B cell (primary cell): ENCODE measurements at regions not wholly inside any gene's neighbourhood (a gene's known extent, or its start where the extent isn't known, plus 50 kb on each side); places are given as distances from the start of the nearest gene placed in this dataset.

ENCODE experiments used
- ATAC-seq: fragments of 200-7000 bp; cut with Tn5 transposase; one replicate; pipeline ENCODE4 v1.10.0; 2021; ENCODE audit warnings: low read depth, mild to moderate bottlenecking, moderate number of reproducible peaks, moderate library complexity
- CTCF ChIA-PET: fragments of 350-600 bp; sonication (Branson Sonifier 250); formaldehyde crosslinking; loops from one replicate; lab custom pipeline; 2021; ENCODE audit warnings: antibody characterized with exemption, inconsistent platforms; lab: Charles Lee
- POLR2A ChIA-PET: fragments of 350-600 bp; sonication (Branson Sonifier 250); formaldehyde crosslinking; loops from one replicate; lab custom pipeline; 2021; ENCODE audit warnings: antibody characterized with exemption; lab: Charles Lee
- DNase-seq: peaks from one replicate; pipeline ENCODE4 v3.0.0; 2013
- H2AFZ ChIP-seq: 2 replicates; pipeline ENCODE4 v1.6.1; 2012; ENCODE audit warnings: mild to moderate bottlenecking, low read depth, low read length; ENCODE audit not compliant: insufficient read depth, poor library complexity, severe bottlenecking
- H3K27ac ChIP-seq, 2 donors: 1 replicate in 1 of 2; 2 replicates in 1 of 2; pipeline ENCODE4 v1.5.1; 2012 to 2013; ENCODE audit warnings: low read length in 2 of 2, mild to moderate bottlenecking in 2 of 2, moderate library complexity in 1 of 2
- H3K27me3 ChIP-seq, 4 experiments: fragments of 200-600 bp in 1 of 4; sonication (generic) in 1 of 4; replicated peaks in 1 of 4; 1 replicate in 2 of 4; 2 replicates in 2 of 4; pipeline versions ENCODE4 v1.6.1 to v1.7.0; 2013 to 2016; ENCODE audit warnings: low read length in 3 of 4, mild to moderate bottlenecking in 2 of 4, mixed read lengths in 1 of 4, moderate library complexity in 1 of 4; ENCODE audit not compliant: insufficient read depth in 4 of 4, control insufficient read depth in 3 of 4; ENCODE audit errors: control extremely low read depth in 1 of 4
- H3K36me3 ChIP-seq, 2 experiments: replicated peaks in 1 of 2; 1 replicate in 1 of 2; 2 replicates in 1 of 2; pipeline versions ENCODE4 v1.6.1 to v1.7.1; 2013; ENCODE audit warnings: low read length in 1 of 2; ENCODE audit not compliant: insufficient read depth in 2 of 2, control insufficient read depth in 1 of 2; ENCODE audit errors: control extremely low read depth in 1 of 2, extremely low read depth in 1 of 2
- H3K4me1 ChIP-seq, 2 donors: fragments of 200-600 bp in 1 of 2; sonication (generic) in 1 of 2; 1 replicate in 1 of 2; 2 replicates in 1 of 2; pipeline versions ENCODE4 v1.5.1 to v1.6.1; 2013 to 2017; ENCODE audit warnings: low read length in 2 of 2; ENCODE audit not compliant: control insufficient read depth in 2 of 2, insufficient read depth in 2 of 2
- H3K4me2 ChIP-seq: replicated peaks from 2 replicates; pipeline ENCODE3; 2012; ENCODE audit warnings: mild to moderate bottlenecking, low read depth, low read length; ENCODE audit not compliant: poor library complexity, severe bottlenecking
- H3K4me3 ChIP-seq, 5 experiments: fragments of 200-600 bp in 1 of 5; sonication (generic) in 1 of 5; 1 replicate in 3 of 5; 2 replicates in 2 of 5; pipeline versions ENCODE4 v1.5.1 to v1.7.0; 2011 to 2016; ENCODE audit warnings: low read length in 4 of 5, mild to moderate bottlenecking in 4 of 5, low read depth in 2 of 5, control low read depth in 1 of 5, moderate library complexity in 1 of 5; ENCODE audit not compliant: insufficient read depth in 1 of 5; ENCODE audit errors: control extremely low read depth in 1 of 5, extremely low read depth in 1 of 5
- H3K79me2 ChIP-seq: fragments of 200-600 bp; sonication (generic); one replicate; pipeline ENCODE4 v1.6.0; 2016; ENCODE audit warnings: low read length; ENCODE audit not compliant: control insufficient read depth, insufficient read depth
- H3K9ac ChIP-seq: fragments of 200-600 bp; sonication (generic); 2 replicates; pipeline ENCODE4 v1.6.1; 2017; ENCODE audit warnings: mild to moderate bottlenecking, low read length, moderate library complexity
- H3K9me3 ChIP-seq, 3 donors: one replicate each; pipeline versions ENCODE4 v1.6.1 to v1.7.1; 2013; ENCODE audit warnings: low read length in 2 of 3; ENCODE audit not compliant: control insufficient read depth in 2 of 3, insufficient read depth in 1 of 3; ENCODE audit errors: control extremely low read depth in 1 of 3
- H4K20me1 ChIP-seq: 2 replicates; pipeline ENCODE4 v1.6.0; 2012; ENCODE audit warnings: mild to moderate bottlenecking, low read length; ENCODE audit not compliant: insufficient read depth, control insufficient read depth, poor library complexity, severe bottlenecking
- H3K27ac Mint-ChIP-seq: one replicate; pipeline ENCODE4 v1.8.0; 2021; ENCODE audit warnings: mixed read lengths
- H3K27me3 Mint-ChIP-seq: one replicate; pipeline ENCODE4 v1.8.0; 2021; ENCODE audit warnings: mixed read lengths
- H3K4me1 Mint-ChIP-seq: one replicate; pipeline ENCODE4 v1.8.0; 2021; ENCODE audit warnings: mixed read lengths
- H3K4me3 Mint-ChIP-seq: one replicate; pipeline ENCODE4 v1.8.0; 2021; ENCODE audit warnings: mixed read lengths
- H3K9me3 Mint-ChIP-seq: one replicate; pipeline ENCODE4 v1.8.0; 2022; ENCODE audit warnings: mixed read lengths; ENCODE audit not compliant: insufficient read depth
- EZH2 ChIP-seq: IDR thresholded peaks from 2 replicates; pipeline ENCODE4 v1.6.1; 2012; ENCODE audit warnings: borderline replicate concordance, low read depth, mild to moderate bottlenecking, moderate library complexity, low read length; ENCODE audit not compliant: insufficient read depth, poor library complexity, severe bottlenecking
- WGBS: methylation state at CpG from one replicate; pipeline ENCODE4 v1.1.5; 2013; ENCODE audit warnings: missing lambda C conversion rate; ENCODE audit not compliant: insufficient coverage; 5-methylcytosine and 5-hydroxymethylcytosine counted together
- intact Hi-C: fragments of 100-400 bp; cut with micrococcal nuclease; formaldehyde crosslinking; loops from one replicate; pipeline ENCODE4 v1.10.0; 2022
- TF ChIP-seq, protein P1 (sequence below): fragments of 200-600 bp; IDR thresholded peaks from one replicate; pipeline ENCODE4 v1.8.0; 2022; ENCODE audit warnings: antibody characterized with exemption, mild to moderate bottlenecking

DNA sequence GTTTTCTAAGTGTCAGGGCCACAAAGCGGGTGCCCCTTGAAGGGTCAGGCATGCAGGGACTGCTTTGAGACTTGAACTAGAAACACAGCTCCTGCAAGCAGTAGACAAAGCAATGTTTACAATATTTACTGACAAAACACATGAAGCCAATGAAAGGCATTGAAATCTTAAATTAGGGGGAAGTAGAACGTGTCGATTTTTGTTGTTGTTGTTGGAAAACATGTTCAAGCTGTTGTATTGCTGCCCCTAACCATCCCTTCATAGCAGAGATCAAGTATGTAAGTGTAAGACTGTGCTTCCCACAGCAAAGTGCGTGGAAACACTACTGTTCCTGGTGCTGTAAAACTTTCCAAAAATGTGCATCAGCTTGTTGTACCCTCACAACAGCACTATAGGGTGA is 131.6 kb upstream of the MGMT start:
- WGBS = 85% methylated on average over 1 of the region's 4 CpGs
- Mint-ChIP-seq H3K4me1 (no peaks in the 10 kb centered on the region), H3K27ac (no peak overlapping the region), H3K4me3 (no peak overlapping the region), H3K9me3 (no peaks in the 10 kb centered on the region), H3K27me3 (peaks cover 34% of the 10 kb centered on the region)
- H3K9ac ChIP-seq = no peak overlapping the region
- H4K20me1 ChIP-seq = no peaks in the 10 kb centered on the region
- ChIA-PET CTCF (no interaction called here), POLR2A (no interaction called here)
- no peaks in the 10 kb centered on the region for H3K36me3 ChIP-seq
- no peak for ATAC-seq
- H3K4me3 ChIP-seq = no peak overlapping the region
- no peaks in the 10 kb centered on the region for H3K79me2 ChIP-seq
- no peak for DNase-seq
- no peaks in the 10 kb centered on the region for H3K4me1 ChIP-seq
- no peak overlapping the region for H2AFZ ChIP-seq
- no peak overlapping the region for H3K4me2 ChIP-seq
- H3K9me3 ChIP-seq = peaks cover 0 to 3% (median 0%) of the 10 kb centered on the region in 3 donors
- intact Hi-C loops = no loop called here
- TF ChIP-seq EZH2 = no peak
- TF ChIP-seq, protein P1, sequence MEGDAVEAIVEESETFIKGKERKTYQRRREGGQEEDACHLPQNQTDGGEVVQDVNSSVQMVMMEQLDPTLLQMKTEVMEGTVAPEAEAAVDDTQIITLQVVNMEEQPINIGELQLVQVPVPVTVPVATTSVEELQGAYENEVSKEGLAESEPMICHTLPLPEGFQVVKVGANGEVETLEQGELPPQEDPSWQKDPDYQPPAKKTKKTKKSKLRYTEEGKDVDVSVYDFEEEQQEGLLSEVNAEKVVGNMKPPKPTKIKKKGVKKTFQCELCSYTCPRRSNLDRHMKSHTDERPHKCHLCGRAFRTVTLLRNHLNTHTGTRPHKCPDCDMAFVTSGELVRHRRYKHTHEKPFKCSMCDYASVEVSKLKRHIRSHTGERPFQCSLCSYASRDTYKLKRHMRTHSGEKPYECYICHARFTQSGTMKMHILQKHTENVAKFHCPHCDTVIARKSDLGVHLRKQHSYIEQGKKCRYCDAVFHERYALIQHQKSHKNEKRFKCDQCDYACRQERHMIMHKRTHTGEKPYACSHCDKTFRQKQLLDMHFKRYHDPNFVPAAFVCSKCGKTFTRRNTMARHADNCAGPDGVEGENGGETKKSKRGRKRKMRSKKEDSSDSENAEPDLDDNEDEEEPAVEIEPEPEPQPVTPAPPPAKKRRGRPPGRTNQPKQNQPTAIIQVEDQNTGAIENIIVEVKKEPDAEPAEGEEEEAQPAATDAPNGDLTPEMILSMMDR = no peak
- H3K27ac ChIP-seq = no peak overlapping the region
- peaks cover 0 to 6% (median 0%) of the 10 kb centered on the region in 4 experiments for H3K27me3 ChIP-seq

DNA sequence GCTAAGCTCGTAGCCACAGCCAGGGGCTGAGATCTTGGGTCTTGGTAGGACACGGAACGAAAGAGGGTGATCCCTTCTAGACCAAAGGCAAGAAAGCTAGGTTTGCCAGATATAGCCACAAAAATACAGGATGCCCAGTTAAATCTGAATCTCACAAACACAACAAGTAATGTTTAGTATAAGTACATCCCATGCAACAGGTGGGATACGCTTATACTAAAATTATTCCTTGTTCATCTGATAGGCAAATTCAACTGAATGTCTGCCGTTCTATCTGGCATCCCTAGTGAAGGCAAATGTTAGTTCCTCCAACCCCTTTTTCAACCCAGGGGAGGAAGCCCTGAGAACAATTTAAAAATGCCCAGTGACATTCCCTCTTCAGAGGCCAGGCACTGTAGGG is 131.1 kb upstream of the MGMT start:
- H3K9me3 Mint-ChIP-seq = no peaks in the 10 kb centered on the region
- intact Hi-C loops = no loop called here
- no peak for TF ChIP-seq EZH2
- TF ChIP-seq, protein P1 = no peak
- no peak overlapping the region for H3K4me2 ChIP-seq
- H3K4me3 ChIP-seq = no peak overlapping the region
- H3K36me3 ChIP-seq = no peaks in the 10 kb centered on the region
- H3K9me3 ChIP-seq = peaks cover 0 to 4% (median 0%) of the 10 kb centered on the region in 3 donors
- ChIA-PET CTCF (no interaction called here), POLR2A (no interaction called here)
- no peak overlapping the region for H2AFZ ChIP-seq
- no peak overlapping the region for H3K27ac Mint-ChIP-seq
- DNase-seq (no peak), ATAC-seq (no peak)
- H3K4me1 Mint-ChIP-seq = no peaks in the 10 kb centered on the region
- no peaks in the 10 kb centered on the region for H4K20me1 ChIP-seq
- H3K27ac ChIP-seq = no peak overlapping the region
- H3K27me3 ChIP-seq = peaks cover 0 to 6% (median 0%) of the 10 kb centered on the region in 4 experiments
- no peak overlapping the region for H3K4me3 Mint-ChIP-seq
- no peaks in the 10 kb centered on the region for H3K79me2 ChIP-seq
- WGBS = 100% methylated on average over 3 of the region's 5 CpGs
- H3K27me3 Mint-ChIP-seq = peaks cover 29% of the 10 kb centered on the region
- H3K4me1 ChIP-seq = no peaks in the 10 kb centered on the region
- H3K9ac ChIP-seq = no peak overlapping the region
